GM12878 (cell line): ENCODE measurements at regions not wholly inside any gene's neighbourhood (a gene's known extent, or its start where the extent isn't known, plus 50 kb on each side); places are given as distances from the start of the nearest gene placed in this dataset.

Source experiments
- EZH2 ChIP-seq: IDR thresholded peaks from 2 replicates; pipeline ENCODE4 v1.6.1; 2012; ENCODE audit warnings: low read depth, mild to moderate bottlenecking, control low read depth, inconsistent platforms, low read length, borderline replicate concordance; ENCODE audit not compliant: control insufficient read depth
- SPI1 ChIP-seq: IDR thresholded peaks from 2 replicates; pipeline ENCODE4 v1.6.1; 2011; ENCODE audit warnings: low read depth, mild to moderate bottlenecking, low read length, moderate library complexity, borderline replicate concordance; ENCODE audit not compliant: insufficient read depth
- TF ChIP-seq, protein P1 (sequence below): IDR thresholded peaks from 2 replicates; pipeline ENCODE4 v1.6.1; 2012; ENCODE audit warnings: mild to moderate bottlenecking, low read depth, low read length
- TF ChIP-seq, protein P2 (sequence below), 3 experiments: IDR thresholded peaks in 2 of 3; conservative IDR thresholded peaks in 1 of 3; 2 replicates each; pipeline ENCODE4 v1.5.1; 2011; ENCODE audit warnings: low read depth in 3 of 3, low read length in 3 of 3, mild to moderate bottlenecking in 3 of 3, control low read depth in 2 of 3, moderate library complexity in 2 of 3, inconsistent platforms in 1 of 3, mixed read lengths in 1 of 3; ENCODE audit not compliant: control insufficient read depth in 2 of 3, insufficient read depth in 1 of 3; ENCODE audit errors: extremely low read depth in 1 of 3
- TF ChIP-seq, protein P3 (sequence below): fragments of 450-650 bp; IDR thresholded peaks from 2 replicates; pipeline ENCODE4 v1.6.1; 2017; ENCODE audit warnings: mild to moderate bottlenecking, low read depth, inconsistent platforms; ENCODE audit not compliant: poor library complexity, severe bottlenecking
- TF ChIP-seq, protein P4 (sequence below): fragments of 450-650 bp; IDR thresholded peaks from 2 replicates; pipeline ENCODE4 v1.6.1; 2018; ENCODE audit warnings: borderline replicate concordance, mild to moderate bottlenecking; ENCODE audit not compliant: partially characterized antibody

DNA sequence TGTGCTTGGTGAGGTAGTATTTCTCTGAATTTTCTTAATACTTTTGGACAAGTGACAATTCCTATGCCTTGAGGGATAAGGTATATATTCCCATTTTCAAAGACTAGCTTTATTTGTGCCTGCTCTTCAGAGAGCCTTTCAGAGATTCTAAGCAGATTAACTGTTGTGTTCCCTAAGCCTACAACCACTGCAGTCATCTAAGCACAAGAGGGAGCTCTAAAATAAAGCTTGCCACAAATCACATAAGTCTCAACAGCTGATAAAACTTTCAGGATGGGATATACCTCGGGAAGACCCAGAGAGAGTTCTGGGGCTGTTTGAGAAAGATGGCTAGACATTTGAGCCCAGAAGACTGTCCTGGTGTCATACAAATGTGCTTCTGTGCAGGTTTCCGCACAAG, 157.3 kb downstream of the CYLC2 start:
- TF ChIP-seq, protein P1, sequence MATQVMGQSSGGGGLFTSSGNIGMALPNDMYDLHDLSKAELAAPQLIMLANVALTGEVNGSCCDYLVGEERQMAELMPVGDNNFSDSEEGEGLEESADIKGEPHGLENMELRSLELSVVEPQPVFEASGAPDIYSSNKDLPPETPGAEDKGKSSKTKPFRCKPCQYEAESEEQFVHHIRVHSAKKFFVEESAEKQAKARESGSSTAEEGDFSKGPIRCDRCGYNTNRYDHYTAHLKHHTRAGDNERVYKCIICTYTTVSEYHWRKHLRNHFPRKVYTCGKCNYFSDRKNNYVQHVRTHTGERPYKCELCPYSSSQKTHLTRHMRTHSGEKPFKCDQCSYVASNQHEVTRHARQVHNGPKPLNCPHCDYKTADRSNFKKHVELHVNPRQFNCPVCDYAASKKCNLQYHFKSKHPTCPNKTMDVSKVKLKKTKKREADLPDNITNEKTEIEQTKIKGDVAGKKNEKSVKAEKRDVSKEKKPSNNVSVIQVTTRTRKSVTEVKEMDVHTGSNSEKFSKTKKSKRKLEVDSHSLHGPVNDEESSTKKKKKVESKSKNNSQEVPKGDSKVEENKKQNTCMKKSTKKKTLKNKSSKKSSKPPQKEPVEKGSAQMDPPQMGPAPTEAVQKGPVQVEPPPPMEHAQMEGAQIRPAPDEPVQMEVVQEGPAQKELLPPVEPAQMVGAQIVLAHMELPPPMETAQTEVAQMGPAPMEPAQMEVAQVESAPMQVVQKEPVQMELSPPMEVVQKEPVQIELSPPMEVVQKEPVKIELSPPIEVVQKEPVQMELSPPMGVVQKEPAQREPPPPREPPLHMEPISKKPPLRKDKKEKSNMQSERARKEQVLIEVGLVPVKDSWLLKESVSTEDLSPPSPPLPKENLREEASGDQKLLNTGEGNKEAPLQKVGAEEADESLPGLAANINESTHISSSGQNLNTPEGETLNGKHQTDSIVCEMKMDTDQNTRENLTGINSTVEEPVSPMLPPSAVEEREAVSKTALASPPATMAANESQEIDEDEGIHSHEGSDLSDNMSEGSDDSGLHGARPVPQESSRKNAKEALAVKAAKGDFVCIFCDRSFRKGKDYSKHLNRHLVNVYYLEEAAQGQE: no peak
- TF ChIP-seq, protein P2, sequence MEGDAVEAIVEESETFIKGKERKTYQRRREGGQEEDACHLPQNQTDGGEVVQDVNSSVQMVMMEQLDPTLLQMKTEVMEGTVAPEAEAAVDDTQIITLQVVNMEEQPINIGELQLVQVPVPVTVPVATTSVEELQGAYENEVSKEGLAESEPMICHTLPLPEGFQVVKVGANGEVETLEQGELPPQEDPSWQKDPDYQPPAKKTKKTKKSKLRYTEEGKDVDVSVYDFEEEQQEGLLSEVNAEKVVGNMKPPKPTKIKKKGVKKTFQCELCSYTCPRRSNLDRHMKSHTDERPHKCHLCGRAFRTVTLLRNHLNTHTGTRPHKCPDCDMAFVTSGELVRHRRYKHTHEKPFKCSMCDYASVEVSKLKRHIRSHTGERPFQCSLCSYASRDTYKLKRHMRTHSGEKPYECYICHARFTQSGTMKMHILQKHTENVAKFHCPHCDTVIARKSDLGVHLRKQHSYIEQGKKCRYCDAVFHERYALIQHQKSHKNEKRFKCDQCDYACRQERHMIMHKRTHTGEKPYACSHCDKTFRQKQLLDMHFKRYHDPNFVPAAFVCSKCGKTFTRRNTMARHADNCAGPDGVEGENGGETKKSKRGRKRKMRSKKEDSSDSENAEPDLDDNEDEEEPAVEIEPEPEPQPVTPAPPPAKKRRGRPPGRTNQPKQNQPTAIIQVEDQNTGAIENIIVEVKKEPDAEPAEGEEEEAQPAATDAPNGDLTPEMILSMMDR (IDR thresholded peaks at IDR 0.05 in 2 of 3, conservative IDR thresholded peaks at IDR 0.05 in 1 of 3; ENCODE audit: control insufficient read depth in 2 of 3, extremely low read depth in 1 of 3, insufficient read depth in 1 of 3, low read depth in 3 of 3, low read length in 3 of 3): no peak
- TF ChIP-seq SPI1: no peak
- no peak for TF ChIP-seq EZH2
- TF ChIP-seq, protein P3, sequence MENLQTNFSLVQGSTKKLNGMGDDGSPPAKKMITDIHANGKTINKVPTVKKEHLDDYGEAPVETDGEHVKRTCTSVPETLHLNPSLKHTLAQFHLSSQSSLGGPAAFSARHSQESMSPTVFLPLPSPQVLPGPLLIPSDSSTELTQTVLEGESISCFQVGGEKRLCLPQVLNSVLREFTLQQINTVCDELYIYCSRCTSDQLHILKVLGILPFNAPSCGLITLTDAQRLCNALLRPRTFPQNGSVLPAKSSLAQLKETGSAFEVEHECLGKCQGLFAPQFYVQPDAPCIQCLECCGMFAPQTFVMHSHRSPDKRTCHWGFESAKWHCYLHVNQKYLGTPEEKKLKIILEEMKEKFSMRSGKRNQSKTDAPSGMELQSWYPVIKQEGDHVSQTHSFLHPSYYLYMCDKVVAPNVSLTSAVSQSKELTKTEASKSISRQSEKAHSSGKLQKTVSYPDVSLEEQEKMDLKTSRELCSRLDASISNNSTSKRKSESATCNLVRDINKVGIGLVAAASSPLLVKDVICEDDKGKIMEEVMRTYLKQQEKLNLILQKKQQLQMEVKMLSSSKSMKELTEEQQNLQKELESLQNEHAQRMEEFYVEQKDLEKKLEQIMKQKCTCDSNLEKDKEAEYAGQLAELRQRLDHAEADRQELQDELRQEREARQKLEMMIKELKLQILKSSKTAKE: no peak
- TF ChIP-seq, protein P4, sequence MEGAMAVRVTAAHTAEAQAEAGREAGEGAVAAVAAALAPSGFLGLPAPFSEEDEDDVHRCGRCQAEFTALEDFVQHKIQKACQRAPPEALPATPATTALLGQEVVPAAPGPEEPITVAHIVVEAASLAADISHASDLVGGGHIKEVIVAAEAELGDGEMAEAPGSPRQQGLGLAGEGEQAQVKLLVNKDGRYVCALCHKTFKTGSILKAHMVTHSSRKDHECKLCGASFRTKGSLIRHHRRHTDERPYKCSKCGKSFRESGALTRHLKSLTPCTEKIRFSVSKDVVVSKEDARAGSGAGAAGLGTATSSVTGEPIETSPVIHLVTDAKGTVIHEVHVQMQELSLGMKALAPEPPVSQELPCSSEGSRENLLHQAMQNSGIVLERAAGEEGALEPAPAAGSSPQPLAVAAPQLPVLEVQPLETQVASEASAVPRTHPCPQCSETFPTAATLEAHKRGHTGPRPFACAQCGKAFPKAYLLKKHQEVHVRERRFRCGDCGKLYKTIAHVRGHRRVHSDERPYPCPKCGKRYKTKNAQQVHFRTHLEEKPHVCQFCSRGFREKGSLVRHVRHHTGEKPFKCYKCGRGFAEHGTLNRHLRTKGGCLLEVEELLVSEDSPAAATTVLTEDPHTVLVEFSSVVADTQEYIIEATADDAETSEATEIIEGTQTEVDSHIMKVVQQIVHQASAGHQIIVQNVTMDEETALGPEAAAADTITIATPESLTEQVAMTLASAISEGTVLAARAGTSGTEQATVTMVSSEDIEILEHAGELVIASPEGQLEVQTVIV: no peak
